Inferior parietal cortex (tissue), 1 donor: ENCODE measurements at regions not wholly inside any gene's neighbourhood (a gene's known extent, or its start where the extent isn't known, plus 50 kb on each side); places are given as distances from the start of the nearest gene placed in this dataset.
"Not testable (repeated sequence)": the region's sequence is repeated elsewhere in the genome, so short reads cannot be mapped to it uniquely, and the experiment has no call there.

Experiments
- DNase-seq: peaks from one replicate; pipeline ENCODE4 v3.0.0-alpha.2; 2016; ENCODE audit errors: extremely low spot score

DNA sequence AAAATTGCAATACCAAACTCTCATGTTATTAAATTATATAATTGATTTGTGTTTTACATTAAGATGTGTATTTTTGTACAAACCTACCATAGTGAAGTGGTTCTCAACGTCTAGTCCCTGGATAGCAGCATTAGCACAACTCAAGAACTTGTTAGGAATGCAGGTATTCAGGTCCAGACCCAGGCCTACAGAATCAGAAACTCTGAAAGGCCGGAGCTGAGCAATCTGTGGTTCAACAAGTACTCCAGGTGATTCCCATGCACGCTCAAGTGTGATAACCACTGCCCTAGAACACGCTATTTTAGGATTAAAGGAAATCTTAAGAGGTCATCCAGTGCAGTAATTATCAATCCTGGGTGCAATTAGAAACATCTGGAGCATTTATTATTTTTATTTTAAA lies 456.3 kb downstream of the IRS2 start:
- DNase-seq, result no peak

- no peak for DNase-seq
Observed at GRCh38 chr13:109329175-109329574, 457.2 kb downstream of the IRS2 start.

- DNase-seq, result no peak
Observed at GRCh38 chr13:109326601-109327000, 459.8 kb downstream of the IRS2 start.

GRCh38 chr13:109323338-109323737 lies 463.0 kb downstream of the IRS2 start:
- DNase-seq, result no peak

DNA sequence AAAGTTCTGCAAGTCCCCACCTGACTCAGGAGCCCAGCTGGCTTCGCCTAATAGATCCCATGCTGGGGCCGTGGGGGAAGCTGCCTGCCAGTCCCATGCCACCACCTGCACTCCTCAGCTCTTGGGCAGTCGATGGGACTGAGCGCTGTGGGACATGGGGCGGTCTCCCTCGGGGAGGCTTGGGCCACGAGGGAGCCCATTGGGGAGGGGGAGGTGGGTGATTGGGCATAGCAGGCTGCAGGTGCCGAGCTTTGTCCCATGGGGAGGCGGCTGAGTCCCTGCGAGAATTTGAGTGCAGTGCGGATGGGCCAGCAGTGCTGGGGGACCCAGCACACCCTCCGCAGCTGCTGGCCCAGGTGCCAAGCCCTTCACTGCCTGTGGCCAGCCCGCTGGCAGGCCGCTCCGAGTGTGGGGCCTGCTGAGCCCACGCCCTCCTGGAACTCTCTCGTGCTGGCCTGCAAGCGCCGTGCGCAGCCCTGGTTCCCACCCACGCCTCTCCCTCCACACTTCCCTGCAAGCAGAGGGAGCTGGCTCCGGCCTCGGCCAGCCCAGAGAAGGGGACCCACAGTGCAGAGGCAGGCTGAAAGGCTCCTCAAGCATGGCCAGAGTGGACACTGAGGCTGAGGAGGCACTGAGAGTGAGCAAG lies 467.3 kb downstream of the IRS2 start:
- no peak for DNase-seq

DNA sequence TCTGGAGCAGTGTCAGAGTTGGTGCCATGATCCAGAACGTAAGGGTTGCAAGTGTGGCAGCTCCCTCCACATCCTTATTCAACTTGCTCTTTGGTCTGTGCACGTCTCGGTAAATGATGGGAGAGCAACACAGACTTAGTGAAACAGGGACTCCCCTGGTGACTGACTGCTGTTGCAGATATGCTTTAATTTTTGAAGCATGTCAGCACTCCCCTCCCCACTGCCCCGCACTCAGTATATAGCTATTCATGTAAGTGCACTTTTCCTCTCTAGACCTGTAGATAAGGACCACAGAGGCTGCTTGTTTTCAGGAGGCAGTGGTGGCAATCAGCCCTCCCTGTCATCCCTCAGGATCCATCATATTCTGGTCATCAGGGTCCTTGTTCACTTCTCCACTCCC lies 470.9 kb downstream of the IRS2 start:
- DNase-seq, result no peak

GRCh38 chr13:109314101-109314500 lies 472.3 kb downstream of the IRS2 start:
- DNase-seq, result no peak

DNA sequence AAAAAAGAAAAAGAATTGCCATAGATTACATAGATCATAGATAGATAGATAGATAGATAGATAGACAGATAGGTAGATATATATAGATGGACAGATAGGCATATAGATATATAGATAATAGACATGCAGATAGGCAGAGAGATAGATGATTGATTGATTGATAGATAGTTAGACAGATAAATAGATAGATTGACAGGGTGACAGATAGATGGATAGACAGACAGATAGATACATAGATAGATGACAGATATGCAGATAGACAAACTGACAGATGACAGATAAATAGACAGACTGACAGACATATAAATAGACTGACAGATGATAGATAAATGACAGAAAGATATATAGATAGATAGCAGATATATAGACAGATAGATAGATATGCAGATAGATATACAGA lies 474.0 kb downstream of the IRS2 start:
- no peak for DNase-seq

GRCh38 chr13:109311431-109311976 lies 474.9 kb downstream of the IRS2 start:
- not testable (repeated sequence) for DNase-seq

DNA sequence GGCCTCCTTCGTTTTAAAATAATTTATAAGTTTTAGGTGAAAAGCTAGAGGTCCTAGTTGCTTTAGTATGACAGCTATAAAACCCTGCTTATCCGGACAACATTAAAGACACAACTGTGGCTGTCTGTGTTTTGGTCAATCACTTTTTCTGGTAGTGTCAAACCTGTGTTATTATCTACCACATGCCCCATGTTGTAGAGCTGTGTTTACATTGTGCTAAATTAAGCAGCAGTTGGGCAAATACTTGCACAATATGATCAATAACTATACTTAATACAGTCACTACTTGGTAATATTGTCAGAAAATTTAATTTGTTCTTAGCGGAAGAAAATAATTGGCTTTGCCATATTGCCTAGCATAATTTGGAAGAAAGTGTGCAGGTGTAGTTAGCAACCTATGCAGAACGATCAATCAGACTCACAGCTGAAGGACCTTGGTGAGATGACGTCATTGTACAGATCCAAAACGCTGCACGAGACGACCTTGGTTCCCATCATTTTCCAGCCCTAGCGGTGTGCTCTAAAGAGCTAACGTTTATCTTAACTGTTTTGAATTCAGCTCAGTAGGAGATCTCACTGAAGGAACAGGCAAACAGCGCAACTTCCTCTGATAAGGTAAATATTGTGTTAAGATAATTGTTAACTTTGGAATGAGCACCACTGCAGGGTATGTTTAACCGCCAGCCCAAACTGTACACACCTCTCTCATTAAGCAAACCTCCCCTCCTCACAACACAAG lies 476.6 kb downstream of the IRS2 start:
- no peak for DNase-seq

DNA sequence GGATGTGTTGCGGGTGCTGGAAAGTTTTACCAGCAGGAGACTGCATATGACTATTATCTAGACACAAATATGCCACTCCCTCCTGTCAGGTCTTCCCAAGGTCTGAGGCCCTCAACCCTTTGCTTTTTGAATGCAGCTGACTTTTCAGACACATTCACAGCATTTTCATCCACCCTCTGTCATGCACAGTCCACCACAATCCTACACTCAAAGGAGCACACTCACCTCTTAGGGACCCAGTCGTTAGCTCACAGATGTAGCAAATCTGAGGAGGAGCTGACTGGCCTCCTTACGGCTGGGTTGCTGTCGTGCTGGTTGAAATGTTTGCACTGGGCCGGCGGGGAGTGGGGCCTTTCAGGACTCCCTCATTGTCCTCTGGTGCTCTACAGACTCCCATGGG lies 479.4 kb downstream of the IRS2 start:
- no peak for DNase-seq

DNA sequence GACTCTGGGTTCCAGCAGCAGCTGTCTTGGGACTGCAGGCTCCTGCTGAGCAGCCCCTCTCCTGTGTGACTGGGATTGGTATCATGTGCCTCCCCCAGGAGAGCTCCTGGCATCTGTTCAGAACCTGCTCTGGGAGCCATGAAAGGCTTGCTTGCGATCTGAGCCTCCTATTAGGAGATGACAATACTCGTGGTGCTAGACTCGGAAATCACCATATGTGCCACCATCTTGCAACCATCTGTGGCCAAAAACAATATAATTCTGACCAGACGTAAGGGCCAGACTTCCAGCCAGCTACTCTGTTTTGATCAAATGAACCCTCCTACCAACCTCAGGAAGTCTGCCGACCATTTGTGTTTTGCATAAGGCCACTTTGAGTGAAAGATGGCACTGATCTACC lies 484.7 kb downstream of the IRS2 start:
- no peak for DNase-seq

- DNase-seq, result no peak
Observed at GRCh38 chr13:109301276-109301675, 485.1 kb downstream of the IRS2 start.

GRCh38 chr13:109297628-109298027 lies 488.8 kb downstream of the IRS2 start:
- DNase-seq, result no peak

GRCh38 chr13:109293166-109293565 lies 493.2 kb downstream of the IRS2 start:
- DNase-seq, result no peak

DNA sequence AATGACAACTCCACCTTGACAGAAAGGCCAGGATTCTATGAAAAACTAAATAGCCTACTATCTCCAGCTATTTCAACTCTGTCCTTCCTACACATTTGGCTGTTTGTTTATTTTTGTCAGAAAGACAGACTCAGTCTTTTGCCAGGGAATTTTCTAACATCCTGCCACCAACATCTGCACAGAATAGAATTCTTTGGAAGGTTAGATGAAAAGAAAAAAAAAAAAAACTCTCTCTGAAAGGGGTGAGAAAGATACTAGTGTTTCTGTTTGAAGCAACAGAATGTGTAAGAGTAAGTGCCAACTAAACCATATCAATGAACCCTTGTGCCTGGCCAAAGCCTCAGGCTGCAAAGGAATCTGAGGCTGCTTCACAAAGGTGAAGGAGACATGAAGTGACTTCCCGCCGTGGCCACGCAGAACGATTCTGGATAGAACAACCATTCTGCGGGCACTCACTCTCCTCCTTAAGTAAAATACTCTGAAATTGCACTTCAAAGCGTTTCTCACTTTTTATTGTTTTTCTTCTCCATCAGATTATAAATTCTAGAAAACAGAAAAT lies 498.2 kb downstream of the IRS2 start:
- DNase-seq, result no peak

GRCh38 chr13:109287553-109287952 lies 498.8 kb downstream of the IRS2 start:
- no peak for DNase-seq

DNA sequence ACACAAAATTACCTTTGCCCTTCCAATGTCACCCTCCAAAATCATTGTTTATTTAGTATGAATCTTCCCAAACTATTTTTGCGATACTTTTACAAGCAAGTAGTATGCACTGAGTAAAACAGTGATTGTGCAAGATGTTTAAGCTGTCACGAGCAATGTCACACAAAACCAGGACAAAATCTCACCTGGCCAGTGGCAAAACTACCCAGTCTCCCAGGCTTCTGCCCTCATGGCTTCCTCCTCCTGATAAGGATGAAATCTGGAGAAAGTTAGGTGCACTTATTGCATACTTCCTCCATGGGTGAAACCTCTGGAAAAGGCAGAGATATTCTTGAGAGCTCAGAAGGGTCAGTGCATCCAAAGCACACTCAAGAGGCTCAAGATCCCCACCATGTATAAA lies 500.8 kb downstream of the IRS2 start:
- no peak for DNase-seq

GRCh38 chr13:109281903-109282635 lies 504.3 kb downstream of the IRS2 start:
- no peak for DNase-seq

- peak; percentile 25 for DNase-seq
Observed at GRCh38 chr13:109281017-109281902, 505.1 kb downstream of the IRS2 start.

- DNase-seq, result no peak
Observed at GRCh38 chr13:109276261-109276660, 510.1 kb downstream of the IRS2 start.
